HepG2 (cell line): ENCODE measurements at regions not wholly inside any gene's neighbourhood (a gene's known extent, or its start where the extent isn't known, plus 50 kb on each side); places are given as distances from the start of the nearest gene placed in this dataset.

ENCODE experiments used
- BCL6 ChIP-seq: IDR thresholded peaks from 2 replicates; pipeline ENCODE4 v1.6.1; 2016; ENCODE audit warnings: missing genetic modification reagents, missing compliant biosample characterization
- HHEX ChIP-seq: IDR thresholded peaks from 2 replicates; pipeline ENCODE4 v1.6.1; 2016; ENCODE audit warnings: control low read depth
- KLF12 ChIP-seq: sonication (generic); formaldehyde crosslinking; IDR thresholded peaks from 2 replicates; pipeline ENCODE4 v1.4.0; 2020; ENCODE audit warnings: missing genetic modification reagents, borderline replicate concordance
- TF ChIP-seq, protein P1 (sequence below): IDR thresholded peaks from 2 replicates; pipeline ENCODE4 v1.4.0; 2020; ENCODE audit warnings: mild to moderate bottlenecking, missing genetic modification reagents
- TF ChIP-seq, protein P2 (sequence below): sonication (generic); formaldehyde crosslinking; IDR thresholded peaks from 2 replicates; pipeline ENCODE4 v1.4.0; 2020; ENCODE audit warnings: missing genetic modification reagents
- TF ChIP-seq, protein P3 (sequence below): sonication (generic); formaldehyde crosslinking; IDR thresholded peaks from 2 replicates; pipeline ENCODE4 v1.4.0; 2020; ENCODE audit warnings: mild to moderate bottlenecking, missing genetic modification reagents
- TF ChIP-seq, protein P4 (sequence below): sonication (generic); formaldehyde crosslinking; IDR thresholded peaks from 2 replicates; pipeline ENCODE4 v1.8.0; 2022; ENCODE audit warnings: mild to moderate bottlenecking, missing genetic modification reagents, moderate library complexity
- TF ChIP-seq, protein P5 (sequence below): sonication (generic); formaldehyde crosslinking; IDR thresholded peaks from 2 replicates; pipeline ENCODE4 v1.4.0; 2020; ENCODE audit warnings: low read depth, missing genetic modification reagents

DNA sequence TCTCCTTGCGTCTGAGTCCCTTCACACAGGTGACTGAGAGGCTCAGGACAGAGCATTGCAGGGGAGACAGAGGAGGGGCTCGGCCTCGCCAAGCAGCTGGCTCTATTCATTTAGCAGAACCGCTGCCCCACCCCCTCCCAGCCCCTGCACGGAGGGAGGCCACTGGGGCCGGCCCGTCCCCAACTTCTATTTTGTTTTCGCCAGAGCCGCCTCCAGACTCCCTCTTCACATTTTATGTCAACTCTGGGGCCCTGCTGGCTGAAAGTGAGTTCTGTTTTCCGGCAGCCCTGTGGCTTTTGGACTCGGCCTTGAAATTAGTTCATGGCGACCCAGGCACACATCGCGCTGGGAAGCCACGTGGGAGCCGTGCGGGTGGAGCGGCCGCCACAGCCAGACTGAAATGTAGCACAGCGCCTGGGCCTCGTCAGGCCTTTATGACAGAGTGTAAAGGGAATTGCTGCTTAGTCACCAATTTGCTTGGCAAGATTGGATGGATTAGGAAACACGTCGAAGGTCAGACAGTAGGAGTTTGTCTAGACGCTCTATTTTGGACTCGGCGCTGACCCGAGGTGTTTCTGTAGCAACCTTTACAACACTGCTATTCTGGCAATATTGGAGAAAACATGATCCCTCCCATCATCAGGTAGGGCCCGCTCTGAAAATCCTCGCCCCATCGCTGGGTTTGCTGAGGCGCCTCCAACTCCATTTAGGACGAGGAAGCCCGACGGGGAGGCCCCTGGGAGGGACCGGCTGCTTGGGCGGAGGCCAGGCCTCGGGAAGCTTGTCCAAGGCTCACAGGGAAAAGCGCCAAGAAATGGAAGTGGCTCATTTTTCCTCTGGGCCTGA is 90.7 kb upstream of the CTDP1 start (continued):
- TF ChIP-seq BCL6 (0 out of 2 replicates have a peak, but pooled peaks have one; percentile 10), HHEX (CRISPR knock-in tag) (no peak), KLF12 (CRISPR knock-in tag) (0 out of 2 replicates have a peak, but pooled peaks have one; percentile 46)
- TF ChIP-seq, protein P1, sequence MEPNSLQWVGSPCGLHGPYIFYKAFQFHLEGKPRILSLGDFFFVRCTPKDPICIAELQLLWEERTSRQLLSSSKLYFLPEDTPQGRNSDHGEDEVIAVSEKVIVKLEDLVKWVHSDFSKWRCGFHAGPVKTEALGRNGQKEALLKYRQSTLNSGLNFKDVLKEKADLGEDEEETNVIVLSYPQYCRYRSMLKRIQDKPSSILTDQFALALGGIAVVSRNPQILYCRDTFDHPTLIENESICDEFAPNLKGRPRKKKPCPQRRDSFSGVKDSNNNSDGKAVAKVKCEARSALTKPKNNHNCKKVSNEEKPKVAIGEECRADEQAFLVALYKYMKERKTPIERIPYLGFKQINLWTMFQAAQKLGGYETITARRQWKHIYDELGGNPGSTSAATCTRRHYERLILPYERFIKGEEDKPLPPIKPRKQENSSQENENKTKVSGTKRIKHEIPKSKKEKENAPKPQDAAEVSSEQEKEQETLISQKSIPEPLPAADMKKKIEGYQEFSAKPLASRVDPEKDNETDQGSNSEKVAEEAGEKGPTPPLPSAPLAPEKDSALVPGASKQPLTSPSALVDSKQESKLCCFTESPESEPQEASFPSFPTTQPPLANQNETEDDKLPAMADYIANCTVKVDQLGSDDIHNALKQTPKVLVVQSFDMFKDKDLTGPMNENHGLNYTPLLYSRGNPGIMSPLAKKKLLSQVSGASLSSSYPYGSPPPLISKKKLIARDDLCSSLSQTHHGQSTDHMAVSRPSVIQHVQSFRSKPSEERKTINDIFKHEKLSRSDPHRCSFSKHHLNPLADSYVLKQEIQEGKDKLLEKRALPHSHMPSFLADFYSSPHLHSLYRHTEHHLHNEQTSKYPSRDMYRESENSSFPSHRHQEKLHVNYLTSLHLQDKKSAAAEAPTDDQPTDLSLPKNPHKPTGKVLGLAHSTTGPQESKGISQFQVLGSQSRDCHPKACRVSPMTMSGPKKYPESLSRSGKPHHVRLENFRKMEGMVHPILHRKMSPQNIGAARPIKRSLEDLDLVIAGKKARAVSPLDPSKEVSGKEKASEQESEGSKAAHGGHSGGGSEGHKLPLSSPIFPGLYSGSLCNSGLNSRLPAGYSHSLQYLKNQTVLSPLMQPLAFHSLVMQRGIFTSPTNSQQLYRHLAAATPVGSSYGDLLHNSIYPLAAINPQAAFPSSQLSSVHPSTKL (CRISPR knock-in tag), result peak; percentile 94
- TF ChIP-seq, protein P2, sequence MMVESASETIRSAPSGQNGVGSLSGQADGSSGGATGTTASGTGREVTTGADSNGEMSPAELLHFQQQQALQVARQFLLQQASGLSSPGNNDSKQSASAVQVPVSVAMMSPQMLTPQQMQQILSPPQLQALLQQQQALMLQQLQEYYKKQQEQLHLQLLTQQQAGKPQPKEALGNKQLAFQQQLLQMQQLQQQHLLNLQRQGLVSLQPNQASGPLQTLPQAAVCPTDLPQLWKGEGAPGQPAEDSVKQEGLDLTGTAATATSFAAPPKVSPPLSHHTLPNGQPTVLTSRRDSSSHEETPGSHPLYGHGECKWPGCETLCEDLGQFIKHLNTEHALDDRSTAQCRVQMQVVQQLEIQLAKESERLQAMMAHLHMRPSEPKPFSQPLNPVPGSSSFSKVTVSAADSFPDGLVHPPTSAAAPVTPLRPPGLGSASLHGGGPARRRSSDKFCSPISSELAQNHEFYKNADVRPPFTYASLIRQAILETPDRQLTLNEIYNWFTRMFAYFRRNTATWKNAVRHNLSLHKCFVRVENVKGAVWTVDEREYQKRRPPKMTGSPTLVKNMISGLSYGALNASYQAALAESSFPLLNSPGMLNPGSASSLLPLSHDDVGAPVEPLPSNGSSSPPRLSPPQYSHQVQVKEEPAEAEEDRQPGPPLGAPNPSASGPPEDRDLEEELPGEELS, result 0 out of 2 replicates have a peak, but pooled peaks have one; percentile 12
- TF ChIP-seq, protein P3, sequence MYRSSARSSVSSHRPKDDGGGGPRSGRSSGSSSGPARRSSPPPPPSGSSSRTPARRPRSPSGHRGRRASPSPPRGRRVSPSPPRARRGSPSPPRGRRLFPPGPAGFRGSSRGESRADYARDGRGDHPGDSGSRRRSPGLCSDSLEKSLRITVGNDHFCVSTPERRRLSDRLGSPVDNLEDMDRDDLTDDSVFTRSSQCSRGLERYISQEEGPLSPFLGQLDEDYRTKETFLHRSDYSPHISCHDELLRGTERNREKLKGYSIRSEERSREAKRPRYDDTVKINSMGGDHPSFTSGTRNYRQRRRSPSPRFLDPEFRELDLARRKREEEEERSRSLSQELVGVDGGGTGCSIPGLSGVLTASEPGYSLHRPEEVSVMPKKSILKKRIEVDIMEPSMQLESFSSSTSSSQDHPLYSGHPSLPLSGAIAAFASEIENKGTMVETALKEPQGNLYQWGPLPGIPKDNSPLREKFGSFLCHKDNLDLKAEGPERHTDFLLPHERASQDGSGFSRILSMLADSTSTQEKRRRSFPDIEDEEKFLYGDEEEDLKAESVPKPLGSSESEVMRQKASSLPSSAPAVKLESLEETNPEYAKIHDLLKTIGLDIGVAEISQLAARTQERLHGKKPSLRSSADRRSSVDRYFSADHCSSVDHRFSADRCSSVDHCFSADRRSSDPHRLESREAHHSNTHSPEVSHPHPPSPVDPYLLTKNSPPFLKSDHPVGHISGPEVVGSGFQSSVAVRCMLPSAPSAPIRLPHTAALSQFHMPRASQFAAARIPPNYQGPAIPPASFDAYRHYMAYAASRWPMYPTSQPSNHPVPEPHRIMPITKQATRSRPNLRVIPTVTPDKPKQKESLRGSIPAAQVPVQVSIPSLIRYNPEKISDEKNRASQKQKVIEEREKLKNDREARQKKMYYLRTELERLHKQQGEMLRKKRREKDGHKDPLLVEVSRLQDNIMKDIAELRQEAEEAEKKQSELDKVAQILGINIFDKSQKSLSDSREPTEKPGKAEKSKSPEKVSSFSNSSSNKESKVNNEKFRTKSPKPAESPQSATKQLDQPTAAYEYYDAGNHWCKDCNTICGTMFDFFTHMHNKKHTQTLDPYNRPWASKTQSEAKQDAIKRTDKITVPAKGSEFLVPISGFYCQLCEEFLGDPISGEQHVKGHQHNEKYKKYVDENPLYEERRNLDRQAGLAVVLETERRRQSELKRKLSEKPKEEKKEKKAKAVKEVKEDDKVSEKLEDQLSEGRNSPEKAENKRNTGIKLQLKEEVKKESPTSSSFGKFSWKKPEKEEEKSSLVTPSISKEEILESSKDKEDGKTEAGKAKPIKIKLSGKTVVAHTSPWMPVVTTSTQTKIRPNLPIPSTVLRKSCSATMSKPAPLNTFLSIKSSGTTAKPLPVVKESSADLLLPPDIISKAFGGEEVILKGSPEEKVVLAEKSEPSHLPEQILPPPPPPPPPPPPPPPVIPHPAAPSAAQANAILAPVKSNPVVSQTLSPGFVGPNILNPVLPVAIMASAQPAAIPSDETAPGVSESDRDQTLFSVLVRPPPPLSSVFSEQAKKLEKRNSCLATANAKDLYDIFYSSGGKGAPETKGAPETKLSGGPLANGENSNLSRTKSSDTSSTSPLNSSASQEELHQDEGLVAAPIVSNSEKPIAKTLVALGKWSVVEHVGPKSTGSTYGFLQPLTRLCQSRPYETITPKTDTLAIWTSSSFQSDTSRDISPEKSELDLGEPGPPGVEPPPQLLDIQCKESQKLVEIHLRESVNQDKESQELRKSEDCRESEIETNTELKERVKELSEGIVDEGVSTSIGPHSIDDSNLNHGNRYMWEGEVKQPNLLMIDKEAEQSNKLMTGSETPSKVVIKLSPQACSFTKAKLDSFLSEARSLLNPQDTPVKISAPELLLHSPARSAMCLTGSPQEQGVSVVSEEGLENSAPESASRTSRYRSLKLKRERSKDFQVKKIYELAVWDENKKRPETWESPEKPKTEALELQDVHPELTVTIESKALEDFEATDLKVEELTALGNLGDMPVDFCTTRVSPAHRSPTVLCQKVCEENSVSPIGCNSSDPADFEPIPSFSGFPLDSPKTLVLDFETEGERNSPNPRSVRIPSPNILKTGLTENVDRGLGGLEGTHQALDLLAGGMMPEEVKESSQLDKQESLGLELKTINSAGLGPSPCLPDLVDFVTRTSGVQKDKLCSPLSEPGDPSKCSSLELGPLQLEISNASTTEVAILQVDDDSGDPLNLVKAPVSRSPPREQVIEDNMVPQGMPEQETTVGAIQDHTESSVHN (CRISPR knock-in tag), result peak; percentile 79; the same call in 1 of the 2 replicates
- TF ChIP-seq, protein P4, sequence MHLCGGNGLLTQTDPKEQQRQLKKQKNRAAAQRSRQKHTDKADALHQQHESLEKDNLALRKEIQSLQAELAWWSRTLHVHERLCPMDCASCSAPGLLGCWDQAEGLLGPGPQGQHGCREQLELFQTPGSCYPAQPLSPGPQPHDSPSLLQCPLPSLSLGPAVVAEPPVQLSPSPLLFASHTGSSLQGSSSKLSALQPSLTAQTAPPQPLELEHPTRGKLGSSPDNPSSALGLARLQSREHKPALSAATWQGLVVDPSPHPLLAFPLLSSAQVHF (CRISPR knock-in tag), result peak; percentile 79; the same call in 1 of the 2 replicates
- TF ChIP-seq, protein P5, sequence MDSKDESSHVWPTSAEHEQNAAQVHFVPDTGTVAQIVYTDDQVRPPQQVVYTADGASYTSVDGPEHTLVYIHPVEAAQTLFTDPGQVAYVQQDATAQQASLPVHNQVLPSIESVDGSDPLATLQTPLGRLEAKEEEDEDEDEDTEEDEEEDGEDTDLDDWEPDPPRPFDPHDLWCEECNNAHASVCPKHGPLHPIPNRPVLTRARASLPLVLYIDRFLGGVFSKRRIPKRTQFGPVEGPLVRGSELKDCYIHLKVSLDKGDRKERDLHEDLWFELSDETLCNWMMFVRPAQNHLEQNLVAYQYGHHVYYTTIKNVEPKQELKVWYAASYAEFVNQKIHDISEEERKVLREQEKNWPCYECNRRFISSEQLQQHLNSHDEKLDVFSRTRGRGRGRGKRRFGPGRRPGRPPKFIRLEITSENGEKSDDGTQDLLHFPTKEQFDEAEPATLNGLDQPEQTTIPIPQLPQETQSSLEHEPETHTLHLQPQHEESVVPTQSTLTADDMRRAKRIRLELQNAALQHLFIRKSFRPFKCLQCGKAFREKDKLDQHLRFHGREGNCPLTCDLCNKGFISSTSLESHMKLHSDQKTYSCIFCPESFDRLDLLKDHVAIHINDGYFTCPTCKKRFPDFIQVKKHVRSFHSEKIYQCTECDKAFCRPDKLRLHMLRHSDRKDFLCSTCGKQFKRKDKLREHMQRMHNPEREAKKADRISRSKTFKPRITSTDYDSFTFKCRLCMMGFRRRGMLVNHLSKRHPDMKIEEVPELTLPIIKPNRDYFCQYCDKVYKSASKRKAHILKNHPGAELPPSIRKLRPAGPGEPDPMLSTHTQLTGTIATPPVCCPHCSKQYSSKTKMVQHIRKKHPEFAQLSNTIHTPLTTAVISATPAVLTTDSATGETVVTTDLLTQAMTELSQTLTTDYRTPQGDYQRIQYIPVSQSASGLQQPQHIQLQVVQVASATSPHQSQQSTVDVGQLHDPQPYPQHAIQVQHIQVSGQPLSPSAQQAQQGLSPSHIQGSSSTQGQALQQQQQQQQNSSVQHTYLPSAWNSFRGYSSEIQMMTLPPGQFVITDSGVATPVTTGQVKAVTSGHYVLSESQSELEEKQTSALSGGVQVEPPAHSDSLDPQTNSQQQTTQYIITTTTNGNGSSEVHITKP (CRISPR knock-in tag), result peak; percentile 43; the same call in 1 of the 2 replicates
